Stomach (tissue), 4 donors: ENCODE measurements at regions not wholly inside any gene's neighbourhood (a gene's known extent, or its start where the extent isn't known, plus 50 kb on each side); places are given as distances from the start of the nearest gene placed in this dataset.

Source experiments
- EP300 ChIP-seq: sonication (generic); formaldehyde crosslinking; IDR thresholded peaks from one replicate; pipeline ENCODE4 v1.6.1; 2017; ENCODE audit warnings: antibody characterized with exemption
- POLR2AphosphoS5 ChIP-seq, 3 donors: sonication (generic); formaldehyde crosslinking; IDR thresholded peaks; one replicate each; pipeline ENCODE4 v1.6.1; 2016; ENCODE audit warnings: antibody characterized with exemption in 3 of 3
- TF ChIP-seq, protein P1 (sequence below), 7 experiments: fragments of 450-650 bp in 4 of 7; fragments of 200-600 bp in 3 of 7; sonication (generic) in 3 of 7; IDR thresholded peaks; one replicate each; pipeline ENCODE4 v1.5.1; 2016 to 2019; ENCODE audit warnings: antibody characterized with exemption in 7 of 7, control low read depth in 2 of 7, mild to moderate bottlenecking in 1 of 7

DNA sequence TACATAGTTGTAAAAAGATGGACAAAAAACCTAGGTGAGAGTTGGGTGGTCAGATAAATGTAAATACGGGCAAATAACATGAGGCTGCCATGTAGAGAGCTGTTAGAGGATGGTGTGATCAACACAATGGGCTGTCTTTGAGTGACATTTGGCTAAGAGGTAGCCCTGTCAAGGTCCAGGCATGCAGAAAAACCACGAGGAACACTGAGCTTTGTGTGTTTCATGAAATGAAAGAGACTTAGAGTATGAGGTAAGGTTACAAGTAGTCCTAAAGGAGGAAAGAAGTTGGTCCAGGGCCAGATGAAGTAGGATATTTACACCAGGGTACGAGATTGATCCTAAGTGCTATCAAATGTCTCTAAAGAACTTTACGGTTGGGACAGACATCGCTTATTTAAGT lies 160.9 kb downstream of the RDH14 start:
- TF ChIP-seq, protein P1, sequence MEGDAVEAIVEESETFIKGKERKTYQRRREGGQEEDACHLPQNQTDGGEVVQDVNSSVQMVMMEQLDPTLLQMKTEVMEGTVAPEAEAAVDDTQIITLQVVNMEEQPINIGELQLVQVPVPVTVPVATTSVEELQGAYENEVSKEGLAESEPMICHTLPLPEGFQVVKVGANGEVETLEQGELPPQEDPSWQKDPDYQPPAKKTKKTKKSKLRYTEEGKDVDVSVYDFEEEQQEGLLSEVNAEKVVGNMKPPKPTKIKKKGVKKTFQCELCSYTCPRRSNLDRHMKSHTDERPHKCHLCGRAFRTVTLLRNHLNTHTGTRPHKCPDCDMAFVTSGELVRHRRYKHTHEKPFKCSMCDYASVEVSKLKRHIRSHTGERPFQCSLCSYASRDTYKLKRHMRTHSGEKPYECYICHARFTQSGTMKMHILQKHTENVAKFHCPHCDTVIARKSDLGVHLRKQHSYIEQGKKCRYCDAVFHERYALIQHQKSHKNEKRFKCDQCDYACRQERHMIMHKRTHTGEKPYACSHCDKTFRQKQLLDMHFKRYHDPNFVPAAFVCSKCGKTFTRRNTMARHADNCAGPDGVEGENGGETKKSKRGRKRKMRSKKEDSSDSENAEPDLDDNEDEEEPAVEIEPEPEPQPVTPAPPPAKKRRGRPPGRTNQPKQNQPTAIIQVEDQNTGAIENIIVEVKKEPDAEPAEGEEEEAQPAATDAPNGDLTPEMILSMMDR (IDR thresholded peaks at IDR 0.05) = no peak
- TF ChIP-seq EP300 = no peak
- no peak for TF ChIP-seq POLR2AphosphoS5 (IDR thresholded peaks at IDR 0.05)
